Superior temporal gyrus (tissue), 1 donor: ENCODE measurements at regions not wholly inside any gene's neighbourhood (a gene's known extent, or its start where the extent isn't known, plus 50 kb on each side); places are given as distances from the start of the nearest gene placed in this dataset.
"Not testable (repeated sequence)": the region's sequence is repeated elsewhere in the genome, so short reads cannot be mapped to it uniquely, and the experiment has no call there.

Source experiments
- DNase-seq: peaks from one replicate; pipeline ENCODE4 v3.0.0-alpha.2; 2016; ENCODE audit errors: extremely low spot score

DNA sequence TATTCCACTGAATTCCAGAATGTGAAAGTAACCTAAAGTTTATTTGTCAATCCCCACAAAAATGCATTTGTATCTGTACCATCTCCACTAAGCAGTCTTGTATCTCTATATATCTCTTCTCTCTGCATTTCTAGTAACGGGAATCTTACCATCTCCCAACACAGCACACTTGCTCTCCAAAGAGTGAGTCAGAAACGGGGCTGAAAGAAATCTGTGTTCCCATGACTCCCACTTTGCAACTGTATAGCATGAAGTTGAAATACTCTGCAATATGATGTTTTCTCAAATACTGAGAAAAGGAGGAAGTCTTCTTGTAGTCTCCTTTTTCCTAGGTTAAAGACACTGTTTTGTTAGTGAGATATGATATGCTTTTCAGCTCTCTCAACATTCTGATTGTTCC lies 848.8 kb upstream of the ACO1 start:
- DNase-seq, result peak; percentile 65

- peak; percentile 60 for DNase-seq
Measured at GRCh38 chr9:31536471-31536870, 848.0 kb upstream of the ACO1 start.

DNA sequence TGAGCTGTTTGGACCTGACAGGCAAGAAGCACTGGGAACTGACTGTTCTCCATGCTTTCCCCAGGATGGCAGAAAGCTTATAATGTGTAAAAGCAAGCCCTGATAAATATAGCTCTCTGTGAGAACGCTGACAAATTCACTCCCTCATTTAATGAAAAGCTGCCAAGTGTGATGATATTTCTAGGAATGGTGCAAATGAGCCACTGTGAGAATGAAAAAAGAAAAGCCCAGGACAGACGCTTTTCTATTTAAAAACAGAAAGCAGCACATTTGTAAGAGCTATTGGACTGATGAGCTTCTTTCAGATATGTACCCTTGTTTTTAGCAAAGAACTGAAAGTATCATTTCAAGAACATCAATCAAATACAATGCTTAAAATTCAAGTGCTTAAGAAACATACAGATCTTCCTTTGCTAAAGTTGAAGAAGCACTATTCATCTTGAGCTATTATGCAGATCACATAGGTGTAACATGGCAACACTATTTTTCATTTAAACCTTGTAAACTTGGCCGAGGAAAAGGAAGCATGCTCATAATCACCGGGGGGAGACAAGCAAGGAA lies 842.6 kb upstream of the ACO1 start:
- peak; percentile 87 for DNase-seq

DNA sequence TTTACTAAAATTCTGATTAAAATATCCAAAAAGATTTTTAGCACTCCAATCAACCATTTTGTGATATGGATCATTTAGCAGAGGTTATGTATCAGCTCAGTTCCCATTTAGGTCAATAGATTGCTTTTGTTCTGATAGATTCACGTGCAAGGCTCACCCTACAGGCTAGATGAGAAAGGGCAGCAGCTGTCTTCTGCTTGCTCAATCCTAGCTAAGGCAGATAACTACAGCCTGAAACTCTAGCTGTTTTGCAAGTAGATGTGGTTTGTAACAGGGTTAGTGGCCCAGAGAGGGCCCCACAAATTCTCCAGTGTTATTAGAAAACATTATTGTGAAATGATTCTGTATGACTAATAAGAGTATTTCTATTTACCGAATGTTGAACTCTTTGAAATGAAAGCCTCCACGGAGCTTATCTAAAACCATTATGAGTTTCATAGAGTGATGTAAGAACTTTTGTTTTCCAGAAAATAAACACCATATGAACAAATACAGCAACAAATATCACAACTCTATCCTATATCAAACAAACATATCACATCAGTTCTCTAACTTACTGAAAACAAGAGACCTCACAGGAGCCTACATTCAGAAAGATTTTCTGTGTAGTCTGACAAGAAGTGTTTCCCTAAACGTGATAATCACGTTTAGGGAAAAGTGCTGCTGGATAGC lies 841.9 kb upstream of the ACO1 start:
- peak; percentile 55 for DNase-seq

GRCh38 chr9:31554941-31555340 lies 829.5 kb upstream of the ACO1 start:
- DNase-seq, result no peak

- no peak for DNase-seq
Measured at GRCh38 chr9:31556667-31557463, 827.6 kb upstream of the ACO1 start.

DNA sequence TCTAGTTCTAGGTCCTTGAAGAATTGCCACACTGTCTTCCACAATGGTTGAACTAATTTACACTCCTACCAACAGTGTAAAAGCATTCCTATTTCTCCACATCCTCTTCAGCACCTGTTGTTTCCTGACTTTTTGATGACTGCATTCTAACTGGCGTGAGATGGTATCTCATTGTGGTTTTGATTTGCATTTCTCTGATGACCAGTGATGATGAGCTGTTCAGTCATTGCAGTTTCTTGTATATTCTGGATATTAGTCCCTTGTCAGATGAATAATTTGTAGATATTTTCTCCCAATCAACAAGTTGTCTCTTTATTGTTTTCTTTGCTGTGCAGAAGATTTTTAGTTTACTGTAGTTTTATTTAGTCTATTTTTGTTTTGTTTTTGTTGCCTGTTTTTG lies 812.3 kb upstream of the ACO1 start:
- not testable (repeated sequence) for DNase-seq

DNA sequence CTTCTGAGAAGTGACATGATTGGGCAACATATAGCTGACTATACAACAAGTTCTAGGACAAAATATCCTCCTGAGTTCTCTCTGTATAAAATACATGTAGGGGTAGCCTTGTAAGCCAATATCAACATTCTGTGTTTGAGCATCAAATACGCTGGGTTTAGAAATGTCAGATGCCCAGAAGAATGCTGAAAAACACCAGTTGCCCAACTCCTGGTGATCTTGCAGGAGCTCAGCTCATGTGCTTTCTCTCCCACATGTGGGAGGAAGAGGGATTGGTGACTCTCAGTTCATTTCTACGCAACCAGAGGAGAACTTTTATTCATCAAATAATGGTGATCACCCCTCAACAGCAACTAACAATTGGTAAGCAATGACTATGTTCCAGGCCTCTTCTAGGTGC lies 810.9 kb upstream of the ACO1 start:
- no peak for DNase-seq

GRCh38 chr9:31574006-31574765 lies 810.3 kb upstream of the ACO1 start:
- no peak for DNase-seq

GRCh38 chr9:31582071-31582470 lies 802.4 kb upstream of the ACO1 start:
- DNase-seq, result no peak

- DNase-seq, result no peak
Measured at GRCh38 chr9:31582561-31582960, 801.9 kb upstream of the ACO1 start.

- DNase-seq, result no peak
Measured at GRCh38 chr9:31585158-31585557, 799.3 kb upstream of the ACO1 start.

DNA sequence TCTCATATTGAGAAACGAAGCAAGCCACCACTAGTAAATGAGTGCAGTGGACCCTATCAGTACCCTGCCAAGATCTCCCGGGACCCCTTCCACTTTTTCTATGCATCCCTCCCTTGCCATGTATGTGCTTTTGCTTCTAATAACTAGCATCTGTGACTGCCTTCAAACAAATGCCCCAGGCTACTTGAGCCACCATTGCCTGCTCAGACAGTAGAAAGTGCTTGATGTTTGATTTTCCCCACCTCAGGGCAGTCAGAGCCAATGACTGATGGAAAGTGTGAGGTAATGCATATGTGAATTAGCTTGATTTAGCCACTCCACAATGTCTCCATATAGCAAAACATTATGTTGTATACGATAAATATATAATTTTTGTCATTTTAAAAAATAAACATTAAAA lies 797.3 kb upstream of the ACO1 start:
- DNase-seq, result no peak

- DNase-seq, result no peak
Measured at GRCh38 chr9:31588006-31588405, 796.4 kb upstream of the ACO1 start.

GRCh38 chr9:31588756-31589155 lies 795.7 kb upstream of the ACO1 start:
- no peak for DNase-seq

- DNase-seq, result no peak
Measured at GRCh38 chr9:31590091-31590490, 794.4 kb upstream of the ACO1 start.

- DNase-seq, result not testable (repeated sequence)
Measured at GRCh38 chr9:31597086-31597485, 787.4 kb upstream of the ACO1 start.

- no peak for DNase-seq
Measured at GRCh38 chr9:31597977-31598376, 786.5 kb upstream of the ACO1 start.

GRCh38 chr9:31601666-31602065 lies 782.8 kb upstream of the ACO1 start:
- DNase-seq, result no peak

- no peak for DNase-seq
Measured at GRCh38 chr9:31604531-31604930, 779.9 kb upstream of the ACO1 start.

- no peak for DNase-seq
Measured at GRCh38 chr9:31605164-31605563, 779.3 kb upstream of the ACO1 start.

GRCh38 chr9:31606678-31607077 lies 777.8 kb upstream of the ACO1 start:
- DNase-seq, result no peak
